GM12878 (cell line): ENCODE measurements at regions not wholly inside any gene's neighbourhood (a gene's known extent, or its start where the extent isn't known, plus 50 kb on each side); places are given as distances from the start of the nearest gene placed in this dataset.

Experiments used
- HDGF ChIP-seq: fragments of 450-650 bp; IDR thresholded peaks from 2 replicates; pipeline ENCODE4 v1.6.1; 2016; ENCODE audit warnings: antibody characterized with exemption
- NBN ChIP-seq: fragments of 450-650 bp; IDR thresholded peaks from 2 replicates; pipeline ENCODE4 v1.6.1; 2016
- POLR2AphosphoS5 ChIP-seq: IDR thresholded peaks from 2 replicates; pipeline ENCODE4 v1.6.1; 2011; ENCODE audit warnings: mild to moderate bottlenecking, low read length, inconsistent platforms
- STAT3 ChIP-seq: IDR thresholded peaks from 2 replicates; pipeline ENCODE4 v1.6.1; 2011; ENCODE audit warnings: low read depth, low read length, improper control_type of control experiment
- TF ChIP-seq, protein P1 (sequence below), 3 experiments: IDR thresholded peaks in 2 of 3; conservative IDR thresholded peaks in 1 of 3; 2 replicates each; pipeline ENCODE4 v1.5.1; 2011; ENCODE audit warnings: low read depth in 3 of 3, low read length in 3 of 3, mild to moderate bottlenecking in 3 of 3, control low read depth in 2 of 3, moderate library complexity in 2 of 3, inconsistent platforms in 1 of 3, mixed read lengths in 1 of 3; ENCODE audit not compliant: control insufficient read depth in 2 of 3, insufficient read depth in 1 of 3; ENCODE audit errors: extremely low read depth in 1 of 3
- TF ChIP-seq, protein P2 (sequence below): fragments of 450-650 bp; IDR thresholded peaks from 2 replicates; pipeline ENCODE4 v1.6.1; 2017; ENCODE audit warnings: mild to moderate bottlenecking

DNA sequence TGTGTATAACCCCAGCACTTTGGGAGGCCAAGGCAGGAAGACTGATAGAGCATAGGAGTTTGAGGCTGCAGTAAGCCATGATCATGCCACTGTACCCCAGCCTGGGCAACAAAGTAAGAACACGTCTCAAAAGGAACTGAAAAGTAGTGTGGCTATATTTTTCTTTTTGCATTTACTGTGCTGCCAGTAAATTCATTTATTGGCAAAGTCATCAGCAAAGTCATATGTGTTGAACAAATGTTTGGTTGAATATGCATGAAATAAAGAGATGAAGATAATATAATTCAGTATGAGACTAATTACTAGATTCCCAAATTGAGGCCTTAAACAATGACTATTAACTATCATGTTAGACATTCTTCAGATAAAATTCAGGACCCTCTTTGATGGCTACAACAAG lies 829.1 kb downstream of the PCDH7 start:
- TF ChIP-seq POLR2AphosphoS5 (no peak), HDGF (no peak), STAT3 (no peak), NBN (no peak)
- TF ChIP-seq, protein P1, sequence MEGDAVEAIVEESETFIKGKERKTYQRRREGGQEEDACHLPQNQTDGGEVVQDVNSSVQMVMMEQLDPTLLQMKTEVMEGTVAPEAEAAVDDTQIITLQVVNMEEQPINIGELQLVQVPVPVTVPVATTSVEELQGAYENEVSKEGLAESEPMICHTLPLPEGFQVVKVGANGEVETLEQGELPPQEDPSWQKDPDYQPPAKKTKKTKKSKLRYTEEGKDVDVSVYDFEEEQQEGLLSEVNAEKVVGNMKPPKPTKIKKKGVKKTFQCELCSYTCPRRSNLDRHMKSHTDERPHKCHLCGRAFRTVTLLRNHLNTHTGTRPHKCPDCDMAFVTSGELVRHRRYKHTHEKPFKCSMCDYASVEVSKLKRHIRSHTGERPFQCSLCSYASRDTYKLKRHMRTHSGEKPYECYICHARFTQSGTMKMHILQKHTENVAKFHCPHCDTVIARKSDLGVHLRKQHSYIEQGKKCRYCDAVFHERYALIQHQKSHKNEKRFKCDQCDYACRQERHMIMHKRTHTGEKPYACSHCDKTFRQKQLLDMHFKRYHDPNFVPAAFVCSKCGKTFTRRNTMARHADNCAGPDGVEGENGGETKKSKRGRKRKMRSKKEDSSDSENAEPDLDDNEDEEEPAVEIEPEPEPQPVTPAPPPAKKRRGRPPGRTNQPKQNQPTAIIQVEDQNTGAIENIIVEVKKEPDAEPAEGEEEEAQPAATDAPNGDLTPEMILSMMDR (IDR thresholded peaks at IDR 0.05 in 2 of 3, conservative IDR thresholded peaks at IDR 0.05 in 1 of 3; ENCODE audit: control insufficient read depth in 2 of 3, extremely low read depth in 1 of 3, insufficient read depth in 1 of 3, low read depth in 3 of 3, low read length in 3 of 3): no peak
- TF ChIP-seq, protein P2, sequence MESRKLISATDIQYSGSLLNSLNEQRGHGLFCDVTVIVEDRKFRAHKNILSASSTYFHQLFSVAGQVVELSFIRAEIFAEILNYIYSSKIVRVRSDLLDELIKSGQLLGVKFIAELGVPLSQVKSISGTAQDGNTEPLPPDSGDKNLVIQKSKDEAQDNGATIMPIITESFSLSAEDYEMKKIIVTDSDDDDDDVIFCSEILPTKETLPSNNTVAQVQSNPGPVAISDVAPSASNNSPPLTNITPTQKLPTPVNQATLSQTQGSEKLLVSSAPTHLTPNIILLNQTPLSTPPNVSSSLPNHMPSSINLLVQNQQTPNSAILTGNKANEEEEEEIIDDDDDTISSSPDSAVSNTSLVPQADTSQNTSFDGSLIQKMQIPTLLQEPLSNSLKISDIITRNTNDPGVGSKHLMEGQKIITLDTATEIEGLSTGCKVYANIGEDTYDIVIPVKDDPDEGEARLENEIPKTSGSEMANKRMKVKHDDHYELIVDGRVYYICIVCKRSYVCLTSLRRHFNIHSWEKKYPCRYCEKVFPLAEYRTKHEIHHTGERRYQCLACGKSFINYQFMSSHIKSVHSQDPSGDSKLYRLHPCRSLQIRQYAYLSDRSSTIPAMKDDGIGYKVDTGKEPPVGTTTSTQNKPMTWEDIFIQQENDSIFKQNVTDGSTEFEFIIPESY: no peak
